ENCODE measurements at regions not wholly inside any gene's neighbourhood (a gene's known extent, or its start where the extent isn't known, plus 50 kb on each side); places are given as distances from the start of the nearest gene placed in this dataset.
"Not testable (repeated sequence)": the region's sequence is repeated elsewhere in the genome, so short reads cannot be mapped to it uniquely, and the experiment has no call there.

DNA sequence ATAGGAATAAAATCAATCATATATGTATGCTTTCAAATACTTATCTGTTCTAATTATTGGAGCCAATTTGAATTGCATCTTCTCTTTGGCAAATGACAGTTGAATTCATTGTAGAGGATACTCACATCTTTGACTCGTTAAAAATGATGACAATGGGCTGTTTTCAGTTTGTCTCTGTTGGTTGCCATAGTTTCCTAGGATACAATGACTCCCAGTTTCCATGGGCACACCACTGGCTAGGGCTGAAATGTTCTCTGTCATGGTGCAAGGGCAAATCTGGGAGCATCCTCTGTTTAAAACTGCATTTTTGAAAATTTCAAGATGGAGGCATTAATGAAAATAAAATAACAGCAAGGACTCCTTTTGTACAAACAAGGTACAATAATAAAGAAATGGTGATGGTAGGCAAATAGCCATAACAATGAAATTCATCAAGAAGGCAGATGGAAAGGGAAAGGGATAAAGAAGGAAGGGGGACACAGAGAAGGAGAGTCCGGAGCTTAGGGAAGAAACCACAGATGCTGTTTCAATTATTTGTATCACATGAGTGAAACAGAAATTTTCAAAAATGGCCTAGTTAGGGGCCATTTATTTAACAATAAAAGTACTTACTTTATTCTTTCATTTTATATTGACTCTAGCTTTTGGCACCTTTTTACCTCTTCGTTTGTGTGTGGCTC lies 378.8 kb upstream of the SEMA6A start:
- Histone ChIP-seq H2AFZ (replicated peaks) (no peak overlapping the region), H3K27ac (no peak overlapping the region), H3F3A (ENCODE audit: low read depth) (peaks cover 7% of the 10 kb centered on the region), H3K9ac (no peak overlapping the region), H4K20me1 (ENCODE audit: low read depth) (no peaks in the 10 kb centered on the region), H3K4me1 (peaks cover 14% of the 10 kb centered on the region), H3K36me3 (no peaks in the 10 kb centered on the region), H3K27me3 (no peaks in the 10 kb centered on the region), H3K9me3 (ENCODE audit: low read depth) (no peaks in the 10 kb centered on the region), H3K79me2 (ENCODE audit: low read depth) (no peaks in the 10 kb centered on the region), H3K4me3 (no peak overlapping the region), H3K4me2 (no peak overlapping the region)
- H3K9me3 Mint-ChIP-seq: peaks cover 2% of the 10 kb centered on the region
- H3K4me1 Mint-ChIP-seq: peaks cover 18% of the 10 kb centered on the region
- H3K36me3 Mint-ChIP-seq: no peaks in the 10 kb centered on the region
- peak overlapping the region; percentile 88 for H3K27ac Mint-ChIP-seq
- no peaks in the 10 kb centered on the region for H3K27me3 Mint-ChIP-seq (ENCODE audit: insufficient read depth, low read depth)
- TF ChIP-seq, protein P1, sequence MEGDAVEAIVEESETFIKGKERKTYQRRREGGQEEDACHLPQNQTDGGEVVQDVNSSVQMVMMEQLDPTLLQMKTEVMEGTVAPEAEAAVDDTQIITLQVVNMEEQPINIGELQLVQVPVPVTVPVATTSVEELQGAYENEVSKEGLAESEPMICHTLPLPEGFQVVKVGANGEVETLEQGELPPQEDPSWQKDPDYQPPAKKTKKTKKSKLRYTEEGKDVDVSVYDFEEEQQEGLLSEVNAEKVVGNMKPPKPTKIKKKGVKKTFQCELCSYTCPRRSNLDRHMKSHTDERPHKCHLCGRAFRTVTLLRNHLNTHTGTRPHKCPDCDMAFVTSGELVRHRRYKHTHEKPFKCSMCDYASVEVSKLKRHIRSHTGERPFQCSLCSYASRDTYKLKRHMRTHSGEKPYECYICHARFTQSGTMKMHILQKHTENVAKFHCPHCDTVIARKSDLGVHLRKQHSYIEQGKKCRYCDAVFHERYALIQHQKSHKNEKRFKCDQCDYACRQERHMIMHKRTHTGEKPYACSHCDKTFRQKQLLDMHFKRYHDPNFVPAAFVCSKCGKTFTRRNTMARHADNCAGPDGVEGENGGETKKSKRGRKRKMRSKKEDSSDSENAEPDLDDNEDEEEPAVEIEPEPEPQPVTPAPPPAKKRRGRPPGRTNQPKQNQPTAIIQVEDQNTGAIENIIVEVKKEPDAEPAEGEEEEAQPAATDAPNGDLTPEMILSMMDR (IDR thresholded peaks at IDR 0.05): no peak
- TF ChIP-seq EZH2 (IDR thresholded peaks at IDR 0.05): no peak
- TF ChIP-seq EZH2phosphoT487 (IDR thresholded peaks at IDR 0.05): no peak
- no peak overlapping the region for H3K4me3 Mint-ChIP-seq
- peak; percentile 44 for DNase-seq (ENCODE audit: low spot score)

DNA sequence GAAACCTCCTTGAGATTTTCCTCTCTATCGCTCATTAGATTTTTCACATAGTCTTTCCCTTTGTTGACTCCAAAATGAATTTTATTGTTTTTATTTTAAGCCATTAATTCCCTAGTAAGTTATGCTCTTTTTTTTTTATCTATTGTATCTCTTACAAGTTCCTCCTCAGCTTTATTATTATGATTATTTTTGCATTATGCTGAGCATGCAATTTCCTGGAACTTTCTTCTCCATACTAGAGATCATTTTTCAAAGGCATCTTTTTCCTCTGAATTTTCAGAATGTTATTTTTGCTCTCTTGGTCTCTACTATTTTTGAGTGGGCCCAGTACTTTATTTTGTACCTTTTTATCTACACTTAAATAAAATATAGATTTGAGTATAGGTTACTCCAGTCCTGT lies 376.6 kb upstream of the SEMA6A start:
- Histone ChIP-seq H2AFZ (replicated peaks) (no peak overlapping the region), H3K4me1 (peaks cover 14% of the 10 kb centered on the region), H3K27ac (no peak overlapping the region), H3K36me3 (no peaks in the 10 kb centered on the region), H3K4me3 (no peak overlapping the region), H3K9ac (no peak overlapping the region), H3K79me2 (ENCODE audit: low read depth) (no peaks in the 10 kb centered on the region), H3F3A (ENCODE audit: low read depth) (peaks cover 13% of the 10 kb centered on the region), H3K9me3 (ENCODE audit: low read depth) (no peaks in the 10 kb centered on the region), H3K27me3 (no peaks in the 10 kb centered on the region), H3K4me2 (no peak overlapping the region), H4K20me1 (ENCODE audit: low read depth) (no peaks in the 10 kb centered on the region)
- no peak for DNase-seq (ENCODE audit: low spot score)
- H3K4me3 Mint-ChIP-seq: no peak overlapping the region
- TF ChIP-seq, protein P1 (IDR thresholded peaks at IDR 0.05): no peak
- TF ChIP-seq EZH2phosphoT487 (IDR thresholded peaks at IDR 0.05) (no peak), EZH2 (IDR thresholded peaks at IDR 0.05) (no peak)
- no peaks in the 10 kb centered on the region for H3K27me3 Mint-ChIP-seq (ENCODE audit: insufficient read depth, low read depth)
- H3K36me3 Mint-ChIP-seq: no peaks in the 10 kb centered on the region
- peaks cover 18% of the 10 kb centered on the region for H3K4me1 Mint-ChIP-seq
- no peak overlapping the region for H3K27ac Mint-ChIP-seq
- H3K9me3 Mint-ChIP-seq: peaks cover 8% of the 10 kb centered on the region

DNA sequence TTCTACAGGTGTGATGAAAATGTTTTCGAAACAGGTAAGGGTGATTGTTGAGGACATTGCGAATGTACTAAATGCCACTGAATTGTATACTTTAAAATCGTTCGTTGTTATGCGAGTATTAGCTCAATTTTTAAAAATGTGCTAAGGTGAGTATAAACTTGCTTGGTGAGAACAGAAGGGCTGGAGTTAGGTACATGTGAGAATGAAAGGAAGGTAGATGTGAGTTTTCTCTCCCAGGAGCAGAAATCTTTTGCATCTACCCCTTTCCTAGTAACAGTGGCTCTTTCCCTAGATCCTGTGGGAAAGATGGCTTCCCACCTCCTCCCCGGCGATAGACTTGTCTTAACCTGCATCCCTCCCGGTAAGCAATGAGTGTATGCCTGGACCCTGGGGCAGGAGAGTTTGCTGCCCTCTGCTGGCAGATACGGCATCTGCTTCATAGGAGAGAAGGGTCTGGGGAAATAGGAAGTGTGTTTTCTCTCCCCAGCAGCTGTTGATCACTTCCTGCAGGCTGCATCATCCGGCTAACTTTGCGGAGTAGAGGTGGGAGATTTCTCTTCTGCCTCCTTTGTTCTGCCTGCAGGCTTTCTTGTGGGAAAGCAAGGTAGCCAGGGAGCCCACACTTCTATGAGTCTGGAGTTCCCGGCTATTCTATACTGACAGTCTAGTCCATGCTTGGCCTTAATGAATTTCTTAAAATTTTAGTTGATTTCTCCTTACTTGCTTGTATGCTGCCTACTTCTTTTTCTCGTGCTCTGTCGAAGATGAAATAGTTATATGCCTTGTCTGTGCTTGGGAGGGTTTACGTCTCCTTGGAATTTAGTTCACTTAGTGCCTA lies 373.3 kb upstream of the SEMA6A start:
- Histone ChIP-seq H2AFZ (replicated peaks) (peak overlapping the region; percentile 85), H3F3A (ENCODE audit: low read depth) (peaks cover 7% of the 10 kb centered on the region), H3K9ac (no peak overlapping the region), H4K20me1 (ENCODE audit: low read depth) (no peaks in the 10 kb centered on the region), H3K4me1 (peaks cover 10% of the 10 kb centered on the region), H3K9me3 (ENCODE audit: low read depth) (no peaks in the 10 kb centered on the region), H3K4me2 (no peak overlapping the region), H3K79me2 (ENCODE audit: low read depth) (no peaks in the 10 kb centered on the region), H3K4me3 (no peak overlapping the region), H3K36me3 (no peaks in the 10 kb centered on the region), H3K27ac (no peak overlapping the region), H3K27me3 (no peaks in the 10 kb centered on the region)
- DNase-seq (ENCODE audit: low spot score): peak; percentile 69
- Mint-ChIP-seq H3K27me3 (ENCODE audit: insufficient read depth, low read depth) (no peaks in the 10 kb centered on the region), H3K4me3 (no peak overlapping the region), H3K9me3 (peaks cover 8% of the 10 kb centered on the region), H3K36me3 (no peaks in the 10 kb centered on the region), H3K4me1 (peaks cover 7% of the 10 kb centered on the region), H3K27ac (no peak overlapping the region)
- TF ChIP-seq, protein P1 (IDR thresholded peaks at IDR 0.05): peak; percentile 70
- no peak for TF ChIP-seq EZH2phosphoT487 (IDR thresholded peaks at IDR 0.05)

DNA sequence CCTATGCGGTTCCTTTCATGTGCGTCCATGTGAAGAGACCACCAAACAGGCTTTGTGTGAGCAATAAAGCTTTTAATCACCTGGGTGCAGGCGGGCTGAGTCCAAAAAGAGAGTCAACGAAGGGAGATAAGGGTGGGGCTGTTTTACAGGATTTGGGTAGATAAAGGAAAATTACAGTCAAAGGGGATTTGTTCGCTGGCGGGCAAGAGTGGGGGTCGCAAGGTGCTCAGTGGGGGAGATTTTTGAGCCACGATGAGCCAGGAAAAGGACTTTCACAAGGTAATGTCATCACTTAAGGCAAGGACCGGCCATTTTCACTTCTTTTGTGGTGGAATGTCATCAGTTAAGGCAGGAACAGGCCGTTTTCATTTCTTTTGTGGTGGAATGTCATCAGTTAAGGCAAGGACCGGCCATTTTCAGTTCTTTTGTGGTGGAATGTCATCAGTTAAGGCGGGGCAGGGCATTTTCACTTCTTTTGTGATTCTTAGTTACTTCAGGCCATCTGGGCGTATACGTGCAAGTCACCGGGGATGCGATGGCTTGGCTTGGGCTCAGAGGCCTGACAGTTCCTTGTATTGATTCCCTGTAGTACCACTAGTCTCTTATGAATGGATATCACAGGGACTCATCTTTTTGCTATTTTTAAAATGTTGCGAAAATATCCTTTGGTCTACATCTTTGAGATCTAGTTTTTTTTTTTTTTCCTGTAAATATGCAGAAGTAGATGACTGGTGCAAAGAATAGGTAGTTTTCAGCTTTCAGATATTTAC lies 371.2 kb upstream of the SEMA6A start:
- H3K9me3 ChIP-seq (ENCODE audit: low read depth); H4K20me1 ChIP-seq (ENCODE audit: low read depth); H3K36me3 ChIP-seq; H3K27ac ChIP-seq; H3F3A ChIP-seq (ENCODE audit: low read depth); H3K36me3 Mint-ChIP-seq; H3K4me3 ChIP-seq; H3K27me3 ChIP-seq; H3K9ac ChIP-seq; DNase-seq (ENCODE audit: low spot score); H3K4me1 ChIP-seq; H3K9me3 Mint-ChIP-seq; H3K27me3 Mint-ChIP-seq (ENCODE audit: insufficient read depth, low read depth); H3K27ac Mint-ChIP-seq; H3K4me3 Mint-ChIP-seq; H3K79me2 ChIP-seq (ENCODE audit: low read depth); H2AFZ ChIP-seq (replicated peaks); H3K4me2 ChIP-seq; H3K4me1 Mint-ChIP-seq: not testable (repeated sequence)

All from neural progenitor cell (in vitro differentiated cells).